ENCODE measurements at regions not wholly inside any gene's neighbourhood (a gene's known extent, or its start where the extent isn't known, plus 50 kb on each side); places are given as distances from the start of the nearest gene placed in this dataset.

GRCh38 chr3:56883828-56884227 is 82.1 kb upstream of the ARHGEF3 start:
- DNase-seq (ENCODE audit: low read depth) = no peak
- no peak for TF ChIP-seq CTCF (IDR thresholded peaks at IDR 0.05; ENCODE audit: control insufficient read depth, insufficient read depth, low read depth, low read length, missing control alignments)
- H3K4me3 ChIP-seq (ENCODE audit: control insufficient read depth, low read depth, low read length) = no peak overlapping the region

- no peak for TF ChIP-seq CTCF (IDR thresholded peaks at IDR 0.05; ENCODE audit: control insufficient read depth, insufficient read depth, low read depth, low read length, missing control alignments)
- DNase-seq (ENCODE audit: low read depth) = no peak
- no peak overlapping the region for H3K4me3 ChIP-seq (ENCODE audit: control insufficient read depth, low read depth, low read length)
These were observed 81.1 kb upstream of the ARHGEF3 start for GRCh38 chr3:56882896-56883295.

- no peak for DNase-seq (ENCODE audit: low read depth)
- TF ChIP-seq CTCF (IDR thresholded peaks at IDR 0.05; ENCODE audit: control insufficient read depth, insufficient read depth, low read depth, low read length, missing control alignments) = no peak
- no peak overlapping the region for H3K4me3 ChIP-seq (ENCODE audit: control insufficient read depth, low read depth, low read length)
These were observed 80.1 kb upstream of the ARHGEF3 start for GRCh38 chr3:56881841-56882240.

GRCh38 chr3:56880720-56881575 is 79.2 kb upstream of the ARHGEF3 start:
- H3K4me3 ChIP-seq (ENCODE audit: control insufficient read depth, low read depth, low read length) = no peak overlapping the region
- DNase-seq (ENCODE audit: low read depth) = no peak
- no peak for TF ChIP-seq CTCF (IDR thresholded peaks at IDR 0.05; ENCODE audit: control insufficient read depth, insufficient read depth, low read depth, low read length, missing control alignments)

GRCh38 chr3:56879436-56880215 is 77.9 kb upstream of the ARHGEF3 start:
- H3K4me3 ChIP-seq (ENCODE audit: control insufficient read depth, low read depth, low read length) = no peak overlapping the region
- no peak for TF ChIP-seq CTCF (IDR thresholded peaks at IDR 0.05; ENCODE audit: control insufficient read depth, insufficient read depth, low read depth, low read length, missing control alignments)
- no peak for DNase-seq (ENCODE audit: low read depth)

- H3K4me3 ChIP-seq (ENCODE audit: control insufficient read depth, low read depth, low read length) = no peak overlapping the region
- no peak for DNase-seq (ENCODE audit: low read depth)
These were observed 76.3 kb upstream of the ARHGEF3 start for GRCh38 chr3:56878074-56878473.

More at GRCh38 chr3:56878074-56878473, 76.3 kb upstream of the ARHGEF3 start:
- TF ChIP-seq CTCF (IDR thresholded peaks at IDR 0.05; ENCODE audit: control insufficient read depth, insufficient read depth, low read depth, low read length, missing control alignments) = no peak

Measured in AG09309 (cell line).